Naive thymus-derived CD8-positive, alpha-beta T cell (primary cell): ENCODE measurements at regions not wholly inside any gene's neighbourhood (a gene's known extent, or its start where the extent isn't known, plus 50 kb on each side); places are given as distances from the start of the nearest gene placed in this dataset.

Experiments used
- ATAC-seq, 2 donors: fragments of 150-1000 bp; cut with Tn5 transposase in 1 of 2; sonication (Bioruptor Pico), chemical (Tn5 transposase) in 1 of 2; 1 replicate in 1 of 2; 2 replicates in 1 of 2; pipeline ENCODE4 v1.10.0; 2021; ENCODE audit warnings: mild to moderate bottlenecking in 2 of 2, moderate library complexity in 2 of 2
- POLR2A ChIA-PET: fragments of 350-600 bp; sonication (Branson Sonifier 250); formaldehyde crosslinking; loops from one replicate; lab custom pipeline; 2021; ENCODE audit warnings: antibody characterized with exemption; lab: Charles Lee
- DNase-seq, 10 donors: peaks; one replicate each; pipeline versions ENCODE4 v3.0.0 to v3.0.0-alpha.2; 2020 to 2022
- H3K27ac Mint-ChIP-seq, 10 donors: one replicate each; pipeline ENCODE4 v1.8.0; 2020 to 2022; ENCODE audit warnings: mild to moderate bottlenecking in 10 of 10, mixed read lengths in 10 of 10, moderate library complexity in 4 of 10, inconsistent platforms in 1 of 10
- H3K27me3 Mint-ChIP-seq, 5 donors: one replicate each; pipeline ENCODE4 v1.8.0; 2021 to 2022; ENCODE audit warnings: mixed read lengths in 5 of 5
- H3K36me3 Mint-ChIP-seq, 3 donors: one replicate each; pipeline ENCODE4 v1.8.0; 2020 to 2022; ENCODE audit warnings: mixed read lengths in 3 of 3, mild to moderate bottlenecking in 2 of 3, inconsistent platforms in 1 of 3
- H3K4me1 Mint-ChIP-seq, 4 donors: one replicate each; pipeline ENCODE4 v1.8.0; 2021 to 2022; ENCODE audit warnings: mixed read lengths in 4 of 4
- H3K4me3 Mint-ChIP-seq, 10 donors: one replicate each; pipeline ENCODE4 v1.8.0; 2020 to 2022; ENCODE audit warnings: mild to moderate bottlenecking in 10 of 10, mixed read lengths in 10 of 10, moderate library complexity in 6 of 10, inconsistent platforms in 1 of 10
- H3K9me3 Mint-ChIP-seq, 9 donors: one replicate each; pipeline ENCODE4 v1.8.0; 2020 to 2022; ENCODE audit warnings: mixed read lengths in 9 of 9, mild to moderate bottlenecking in 3 of 9, inconsistent platforms in 1 of 9, moderate library complexity in 1 of 9

DNA sequence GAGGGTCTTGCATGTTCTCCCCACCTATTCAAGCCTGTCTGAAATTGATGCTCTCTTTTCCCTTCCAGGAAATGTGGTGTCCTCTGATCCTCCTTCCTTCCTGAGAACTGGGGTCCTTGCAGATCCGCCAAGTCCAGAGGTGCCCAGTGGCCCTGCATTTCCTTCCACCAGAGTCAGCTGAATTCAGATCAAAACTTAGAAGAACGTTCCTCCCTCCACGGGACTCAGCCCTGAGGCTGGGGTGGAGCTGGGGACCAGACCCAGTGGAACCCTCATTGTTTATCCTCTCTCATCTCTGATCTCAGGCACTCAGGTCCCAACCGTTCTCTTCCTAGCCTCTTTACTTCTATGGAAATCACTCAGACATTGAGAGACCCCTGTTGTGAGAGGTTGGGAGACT is 477.3 kb downstream of the TSHZ3 start:
- POLR2A ChIA-PET, result no interaction called here

DNA sequence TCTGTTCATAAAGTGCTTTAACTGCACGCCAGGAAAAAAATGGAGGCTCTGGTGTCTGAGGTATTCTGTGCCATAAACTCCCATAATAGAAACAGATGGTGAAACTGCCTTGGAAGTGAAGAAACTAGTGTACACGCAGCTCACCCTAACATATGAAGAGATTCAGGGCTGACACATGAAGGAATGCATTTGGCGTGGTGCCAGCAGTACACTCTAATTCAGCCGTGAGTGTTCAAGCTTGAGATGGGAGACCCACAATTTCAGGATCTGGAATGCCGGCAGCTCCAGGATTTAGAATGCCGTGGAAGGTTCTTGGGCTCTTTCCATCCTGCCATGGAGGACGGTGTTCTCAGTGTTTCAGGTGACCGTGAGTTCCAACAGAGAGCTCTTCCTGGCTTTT is 478.4 kb downstream of the TSHZ3 start:
- H3K27me3 Mint-ChIP-seq, result peaks cover 0 to 22% (median 1%) of the 10 kb centered on the region in 5 donors
- no peak for ATAC-seq
- POLR2A ChIA-PET, result no interaction called here
- no peak overlapping the region for H3K27ac Mint-ChIP-seq
- no peaks in the 10 kb centered on the region for H3K4me1 Mint-ChIP-seq
- no peaks in the 10 kb centered on the region for H3K36me3 Mint-ChIP-seq
- no peaks in the 10 kb centered on the region for H3K9me3 Mint-ChIP-seq
- DNase-seq, result no peak
- H3K4me3 Mint-ChIP-seq, result no peak overlapping the region

More for the DNA sequence above, 477.3 kb downstream of the TSHZ3 start:
- Mint-ChIP-seq H3K36me3 (no peaks in the 10 kb centered on the region), H3K27ac (peak overlapping the region in 1 of 10 donors; percentile 41), H3K9me3 (no peaks in the 10 kb centered on the region), H3K27me3 (peaks cover 0 to 22% (median 1%) of the 10 kb centered on the region in 5 donors), H3K4me3 (no peak overlapping the region), H3K4me1 (no peaks in the 10 kb centered on the region)
- ATAC-seq (no peak), DNase-seq (no peak)

GRCh38 chr19:30865511-30865910 is 483.7 kb downstream of the TSHZ3 start:
- H3K27me3 Mint-ChIP-seq, result peaks cover 0 to 13% (median 7%) of the 10 kb centered on the region in 5 donors
- H3K4me1 Mint-ChIP-seq, result no peaks in the 10 kb centered on the region
- H3K4me3 Mint-ChIP-seq, result no peak overlapping the region
- H3K36me3 Mint-ChIP-seq, result no peaks in the 10 kb centered on the region
- H3K9me3 Mint-ChIP-seq, result peaks cover 0 to 7% (median 0%) of the 10 kb centered on the region in 9 donors
- DNase-seq (no peak), ATAC-seq (no peak)
- POLR2A ChIA-PET, result no interaction called here
- no peak overlapping the region for H3K27ac Mint-ChIP-seq

- Mint-ChIP-seq H3K27ac (no peak overlapping the region), H3K27me3 (peaks cover 0 to 13% (median 7%) of the 10 kb centered on the region in 5 donors), H3K36me3 (no peaks in the 10 kb centered on the region), H3K4me1 (no peaks in the 10 kb centered on the region), H3K9me3 (peaks cover 0 to 12% (median 0%) of the 10 kb centered on the region in 9 donors), H3K4me3 (no peak overlapping the region)
- ATAC-seq, result no peak
- DNase-seq, result no peak
- POLR2A ChIA-PET, result no interaction called here
Observed at GRCh38 chr19:30864391-30865215, 484.6 kb downstream of the TSHZ3 start.

DNA sequence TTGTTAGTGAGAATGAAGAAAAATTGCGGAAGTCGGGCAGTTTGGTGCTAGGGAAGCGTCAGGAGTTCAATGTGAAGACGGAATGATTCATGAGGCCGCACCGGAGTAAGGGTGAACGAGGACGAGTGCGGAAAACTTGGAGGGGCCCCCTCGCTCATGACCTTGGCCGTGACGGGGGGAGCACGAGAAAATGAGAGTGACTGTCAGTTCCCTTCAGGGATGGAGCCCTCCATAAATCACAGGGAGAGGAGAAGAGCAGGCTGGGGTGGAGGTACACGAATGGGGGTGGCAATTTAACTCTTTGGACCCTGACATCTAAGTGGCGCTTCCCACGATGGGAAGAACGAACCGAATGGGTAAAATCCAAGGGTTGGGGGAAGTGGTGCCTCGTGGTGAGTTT is 486.4 kb downstream of the TSHZ3 start:
- ATAC-seq (no peak), DNase-seq (no peak)
- H3K27me3 Mint-ChIP-seq, result peaks cover 0 to 15% (median 13%) of the 10 kb centered on the region in 5 donors
- POLR2A ChIA-PET, result no interaction called here
- H3K27ac Mint-ChIP-seq, result no peak overlapping the region
- no peaks in the 10 kb centered on the region for H3K4me1 Mint-ChIP-seq
- peaks cover 0 to 15% (median 2%) of the 10 kb centered on the region in 9 donors for H3K9me3 Mint-ChIP-seq
- H3K36me3 Mint-ChIP-seq, result no peaks in the 10 kb centered on the region
- H3K4me3 Mint-ChIP-seq, result no peak overlapping the region

- POLR2A ChIA-PET, result no interaction called here
Observed at GRCh38 chr19:30861919-30862318, 487.3 kb downstream of the TSHZ3 start.

GRCh38 chr19:30857966-30858490 is 485.8 kb downstream of the ZNF536 start:
- no peak for ATAC-seq
- Mint-ChIP-seq H3K36me3 (no peaks in the 10 kb centered on the region), H3K27me3 (peaks cover 0 to 14% (median 13%) of the 10 kb centered on the region in 5 donors), H3K4me3 (no peak overlapping the region), H3K4me1 (no peaks in the 10 kb centered on the region), H3K27ac (no peak overlapping the region), H3K9me3 (peaks cover 0 to 14% (median 2%) of the 10 kb centered on the region in 9 donors)
- no peak for DNase-seq
- POLR2A ChIA-PET, result no interaction called here

More at GRCh38 chr19:30861919-30862318, 487.3 kb downstream of the TSHZ3 start:
- Mint-ChIP-seq H3K4me1 (no peaks in the 10 kb centered on the region), H3K9me3 (peaks cover 0 to 15% (median 2%) of the 10 kb centered on the region in 9 donors), H3K27me3 (peaks cover 0 to 15% (median 13%) of the 10 kb centered on the region in 5 donors), H3K4me3 (no peak overlapping the region), H3K36me3 (no peaks in the 10 kb centered on the region), H3K27ac (peak overlapping the region in 1 of 10 donors; percentile 36)
- DNase-seq (no peak), ATAC-seq (no peak)

- POLR2A ChIA-PET, result no interaction called here
Observed at GRCh38 chr19:30857388-30857787, 485.2 kb downstream of the ZNF536 start.

DNA sequence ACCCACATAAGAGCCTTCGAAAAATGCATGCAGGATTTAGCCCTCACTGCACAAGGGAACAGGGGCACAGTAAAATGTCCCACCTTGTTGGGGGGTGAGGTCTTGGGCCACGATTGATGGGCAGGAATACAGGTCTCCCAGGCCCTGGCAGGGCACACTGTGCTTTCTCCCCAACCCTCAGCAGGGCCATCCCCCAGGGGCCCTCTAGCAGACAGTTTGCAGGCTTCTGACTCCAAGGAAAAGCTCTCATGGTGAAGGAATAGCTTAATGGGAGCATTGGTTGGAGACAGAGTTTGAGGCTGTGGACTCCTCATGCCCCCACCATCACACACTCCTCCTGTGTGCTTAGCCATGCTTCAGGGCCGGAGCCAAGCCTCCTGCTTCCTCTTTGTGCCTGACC is 484.6 kb downstream of the ZNF536 start:
- Mint-ChIP-seq H3K27ac (no peak overlapping the region), H3K4me1 (no peaks in the 10 kb centered on the region), H3K27me3 (peaks cover 0 to 14% (median 11%) of the 10 kb centered on the region in 5 donors), H3K4me3 (no peak overlapping the region), H3K36me3 (no peaks in the 10 kb centered on the region), H3K9me3 (peaks cover 0 to 8% (median 2%) of the 10 kb centered on the region in 9 donors)
- ATAC-seq (no peak), DNase-seq (no peak)
- POLR2A ChIA-PET, result no interaction called here

More at GRCh38 chr19:30857388-30857787, 485.2 kb downstream of the ZNF536 start:
- Mint-ChIP-seq H3K9me3 (peaks cover 0 to 8% (median 2%) of the 10 kb centered on the region in 9 donors), H3K27ac (no peak overlapping the region), H3K36me3 (no peaks in the 10 kb centered on the region), H3K4me1 (no peaks in the 10 kb centered on the region), H3K27me3 (peaks cover 0 to 14% (median 11%) of the 10 kb centered on the region in 5 donors), H3K4me3 (no peak overlapping the region)
- ATAC-seq (no peak), DNase-seq (no peak)

- Mint-ChIP-seq H3K4me1 (no peaks in the 10 kb centered on the region), H3K27ac (no peak overlapping the region), H3K27me3 (peaks cover 0 to 11% (median 6%) of the 10 kb centered on the region in 5 donors), H3K4me3 (no peak overlapping the region), H3K9me3 (peaks cover 0 to 8% (median 2%) of the 10 kb centered on the region in 9 donors), H3K36me3 (no peaks in the 10 kb centered on the region)
- POLR2A ChIA-PET, result no interaction called here
- no peak for DNase-seq
- no peak for ATAC-seq
Observed at GRCh38 chr19:30856376-30856775, 484.2 kb downstream of the ZNF536 start.

DNA sequence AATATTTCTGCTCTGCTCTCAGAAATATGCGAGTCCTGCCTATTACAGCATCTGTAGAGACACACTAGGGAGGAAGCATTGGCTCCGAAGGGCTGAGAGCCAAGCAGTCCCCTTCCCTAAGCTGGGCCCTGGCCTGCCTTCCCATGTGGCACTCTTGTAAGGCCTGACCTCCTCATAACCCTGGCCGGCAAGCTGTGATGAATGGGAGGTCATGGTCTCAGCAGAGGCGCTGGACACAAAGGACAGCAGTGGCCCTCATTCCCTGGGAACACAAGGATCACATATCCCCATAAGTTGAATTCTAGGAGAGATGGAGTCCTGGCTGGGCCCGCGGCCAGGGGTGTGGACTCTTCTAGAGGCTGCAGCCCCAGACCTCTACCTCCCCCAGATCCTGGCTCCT is 483.3 kb downstream of the ZNF536 start:
- peaks cover 0 to 8% (median 2%) of the 10 kb centered on the region in 9 donors for H3K9me3 Mint-ChIP-seq
- H3K4me3 Mint-ChIP-seq, result no peak overlapping the region
- no peaks in the 10 kb centered on the region for H3K4me1 Mint-ChIP-seq
- POLR2A ChIA-PET, result no interaction called here
- H3K36me3 Mint-ChIP-seq, result no peaks in the 10 kb centered on the region
- ATAC-seq, result no peak
- no peak overlapping the region for H3K27ac Mint-ChIP-seq
- peaks cover 0 to 7% (median 0%) of the 10 kb centered on the region in 5 donors for H3K27me3 Mint-ChIP-seq
- DNase-seq, result no peak

- no peaks in the 10 kb centered on the region for H3K4me1 Mint-ChIP-seq
- no peaks in the 10 kb centered on the region for H3K36me3 Mint-ChIP-seq
- DNase-seq, result no peak
- H3K27me3 Mint-ChIP-seq, result peaks cover 0 to 7% (median 0%) of the 10 kb centered on the region in 5 donors
- H3K4me3 Mint-ChIP-seq, result no peak overlapping the region
- peaks cover 0 to 3% (median 0%) of the 10 kb centered on the region in 9 donors for H3K9me3 Mint-ChIP-seq
- ATAC-seq, result no peak
- POLR2A ChIA-PET, result no interaction called here
- no peak overlapping the region for H3K27ac Mint-ChIP-seq
Observed at GRCh38 chr19:30854661-30855060, 482.5 kb downstream of the ZNF536 start.

GRCh38 chr19:30854207-30854606 is 482.0 kb downstream of the ZNF536 start:
- no peak for DNase-seq
- POLR2A ChIA-PET, result no interaction called here
- Mint-ChIP-seq H3K4me3 (no peak overlapping the region), H3K4me1 (no peaks in the 10 kb centered on the region), H3K27ac (no peak overlapping the region), H3K27me3 (peaks cover 0 to 7% (median 0%) of the 10 kb centered on the region in 5 donors), H3K36me3 (no peaks in the 10 kb centered on the region), H3K9me3 (peaks cover 0 to under 1% (median 0%) of the 10 kb centered on the region in 9 donors)
- ATAC-seq, result no peak
